GM12878 (cell line): ENCODE measurements at regions not wholly inside any gene's neighbourhood (a gene's known extent, or its start where the extent isn't known, plus 50 kb on each side); places are given as distances from the start of the nearest gene placed in this dataset.

Experiments used
- ATAC-seq: fragments of 200-7000 bp; cut with Tn5 transposase; 3 replicates; pipeline ENCODE4 v1.9.1; 2020; ENCODE audit warnings: mild to moderate bottlenecking, moderate library complexity
- BruUV-seq: library from RNA; stranded (reverse); fragments of 400-500 nt; replicated peaks from 2 replicates; lab custom pipeline; 2021; lab: Mats Ljungman, UMichigan
- CTCF ChIA-PET: fragments of 300-600 bp; sonication (Branson Sonifier 250); formaldehyde crosslinking; extraction: SDS; loops from one replicate; lab custom pipeline; 2021; ENCODE audit warnings: inconsistent platforms; lab: Yijun Ruan, JAX
- POLR2A ChIA-PET: fragments of 350-600 bp; formaldehyde crosslinking; extraction: SDS; loops from one replicate; lab custom pipeline; 2021; ENCODE audit warnings: inconsistent platforms; lab: Charles Lee
- RAD21 ChIA-PET: fragments of 300-600 bp; sonication (Branson Sonifier 250); formaldehyde crosslinking; loops from one replicate; lab custom pipeline; 2023; ENCODE audit warnings: antibody characterized with exemption; ENCODE audit not compliant: unreplicated experiment; lab: Charles Lee
- SMC1A ChIA-PET: fragments of 300-600 bp; sonication (Branson Sonifier 250); formaldehyde crosslinking; loops from one replicate; lab custom pipeline; 2023; ENCODE audit not compliant: unreplicated experiment, uncharacterized antibody; lab: Charles Lee
- DNase-seq: peaks from one replicate; pipeline ENCODE4 v3.0.0-alpha.2; 2011; ENCODE audit warnings: low read depth, low spot score
- FAIRE-seq: peaks from 3 replicates; lab custom pipeline; 2011; peaks lifted over from hg19 to GRCh38; lab: Jason Lieb, UNC
- H2AFZ ChIP-seq: 2 replicates; pipeline ENCODE4 v1.6.0; 2011; ENCODE audit warnings: low read depth, low read length, control low read depth; ENCODE audit not compliant: control insufficient read depth
- H3K27ac ChIP-seq: 2 replicates; pipeline ENCODE4 v1.5.1; 2011; ENCODE audit warnings: control low read depth; ENCODE audit not compliant: control insufficient read depth, insufficient read depth
- H3K27me3 ChIP-seq, 2 experiments: replicated peaks in 1 of 2; 2 replicates each; pipeline versions ENCODE4 v1.6.0 to v1.6.1; 2011; ENCODE audit warnings: low read length in 1 of 2; ENCODE audit not compliant: control insufficient read depth in 2 of 2, insufficient read depth in 2 of 2
- H3K36me3 ChIP-seq, 2 experiments: 2 replicates each; pipeline ENCODE4 v1.5.1; 2011; ENCODE audit warnings: low read length in 1 of 2; ENCODE audit not compliant: control insufficient read depth in 2 of 2, insufficient read depth in 2 of 2
- H3K4me1 ChIP-seq: 2 replicates; pipeline ENCODE4 v1.6.1; 2011; ENCODE audit warnings: mild to moderate bottlenecking, low read length, moderate library complexity, mixed read lengths; ENCODE audit not compliant: control insufficient read depth, insufficient read depth
- H3K4me2 ChIP-seq: 2 replicates; pipeline ENCODE4 v1.6.0; 2011; ENCODE audit warnings: control low read depth; ENCODE audit not compliant: control insufficient read depth, insufficient read depth
- H3K4me3 ChIP-seq: fragments of 200-600 bp; sonication (generic); 2 replicates; pipeline ENCODE4 v1.5.1; 2016
- H3K79me2 ChIP-seq: 2 replicates; pipeline ENCODE4 v1.6.0; 2011; ENCODE audit warnings: low read length; ENCODE audit not compliant: control insufficient read depth, insufficient read depth
- H3K9ac ChIP-seq: 2 replicates; pipeline ENCODE4 v1.8.0; 2011; ENCODE audit warnings: low read length, control low read depth, mixed read lengths; ENCODE audit not compliant: control insufficient read depth, insufficient read depth
- H3K9me3 ChIP-seq: replicated peaks from 3 replicates; pipeline ENCODE4 v1.5.1; 2011; ENCODE audit warnings: mild to moderate bottlenecking, low read length; ENCODE audit not compliant: control insufficient read depth, insufficient read depth
- H4K20me1 ChIP-seq: 2 replicates; pipeline ENCODE4 v1.6.0; 2011; ENCODE audit not compliant: control insufficient read depth, insufficient read depth
- IKZF2 ChIP-seq, 2 experiments: fragments of 450-650 bp; IDR thresholded peaks; 2 replicates each; pipeline ENCODE4 v1.6.1; 2017; ENCODE audit warnings: mild to moderate bottlenecking in 2 of 2, moderate library complexity in 2 of 2
- MAX ChIP-seq: IDR thresholded peaks from 2 replicates; pipeline ENCODE4 v1.6.1; 2012; ENCODE audit warnings: low read depth, low read length, improper control_type of control experiment
- MTA2 ChIP-seq: fragments of 450-650 bp; IDR thresholded peaks from 2 replicates; pipeline ENCODE4 v1.6.1; 2016; ENCODE audit warnings: low read depth, mild to moderate bottlenecking, moderate library complexity
- ZNF687 ChIP-seq: fragments of 450-650 bp; IDR thresholded peaks from 2 replicates; pipeline ENCODE4 v1.6.1; 2017; ENCODE audit warnings: mild to moderate bottlenecking, moderate library complexity
- WGBS: methylation state at CpG from one replicate; pipeline ENCODE4 v1.1.6; 2016; ENCODE audit warnings: low lambda C conversion rate; ENCODE audit not compliant: insufficient replicate concordance, insufficient coverage; ENCODE audit errors: missing lambda C conversion rate; 5-methylcytosine and 5-hydroxymethylcytosine counted together
- in situ Hi-C: fragments of 300-500 bp; cut with MboI; formaldehyde crosslinking; loops from 9 replicates; pipeline ENCODE4 v1.14.3; 2018; ENCODE audit warnings: mixed read lengths
- intact Hi-C: fragments of 100-400 bp; cut with micrococcal nuclease; formaldehyde crosslinking; loops from one replicate; pipeline ENCODE4 v1.14.2; 2022; ENCODE audit not compliant: unreplicated experiment

- H4K20me1 ChIP-seq: peaks cover 2% of the 10 kb centered on the region; the same call in 1 of the 2 replicates
- H3K4me1 ChIP-seq: no peaks in the 10 kb centered on the region
- H3K9me3 ChIP-seq: no peaks in the 10 kb centered on the region
- DNase-seq (no peak), ATAC-seq (no peak)
- in situ Hi-C loops: no loop called here
- POLR2A ChIA-PET: no interaction called here
- H3K4me3 ChIP-seq: no peak overlapping the region
- no peak overlapping the region for H3K4me2 ChIP-seq
- H3K36me3 ChIP-seq: no peaks in the 10 kb centered on the region
- SMC1A ChIA-PET: no interaction called here
- H3K79me2 ChIP-seq: no peaks in the 10 kb centered on the region
- H3K27me3 ChIP-seq: no peaks in the 10 kb centered on the region
- WGBS: 81% methylated on average over 1 of the region's 1 CpG
- intact Hi-C loops: loop anchor here (10.0 kb wide), 1 partner anchor 418 kb away; no protein-coding TSS in a partner anchor
- H3K27ac ChIP-seq: no peak overlapping the region
- RAD21 ChIA-PET: interaction anchor here (0.6 kb wide), 1 partner anchor 433 kb away, joined by 4 read pairs; no protein-coding TSS in a partner anchor
- BruUV-seq: no TSS peak
- CTCF ChIA-PET: no interaction called here
- H2AFZ ChIP-seq: no peak overlapping the region
- no peak overlapping the region for H3K9ac ChIP-seq
- TF ChIP-seq MTA2: no peak
- TF ChIP-seq ZNF687: no peak
- TF ChIP-seq IKZF2 (IDR thresholded peaks at IDR 0.05): no peak
- TF ChIP-seq MAX: no peak
- TF ChIP-seq, all 136 proteins: peak for 0
- FAIRE-seq: no peak
Observed at GRCh38 chr3:154753101-154753500, 323.1 kb upstream of the GPR149 start.
